Calu3 (cell line): ENCODE measurements at regions not wholly inside any gene's neighbourhood (a gene's known extent, or its start where the extent isn't known, plus 50 kb on each side); places are given as distances from the start of the nearest gene placed in this dataset.

Experiments used
- BruUV-seq: library from RNA; stranded (reverse); fragments of 400-500 nt; replicated peaks from 2 replicates; lab custom pipeline; 2021; lab: Mats Ljungman, UMichigan
- CTCF ChIA-PET: fragments of 300-600 bp; sonication (Branson Sonifier 250); formaldehyde crosslinking; loops from one replicate; lab custom pipeline; 2022; ENCODE audit warnings: antibody characterized with exemption; lab: Charles Lee
- DNase-seq: peaks from one replicate; pipeline ENCODE4 v3.0.0; 2022
- H3K27ac Mint-ChIP-seq: one replicate; pipeline ENCODE4 v1.8.0; 2022; ENCODE audit warnings: mixed read lengths; ENCODE audit not compliant: unreplicated experiment
- H3K27me3 Mint-ChIP-seq: one replicate; pipeline ENCODE4 v1.8.0; 2022; ENCODE audit warnings: mixed read lengths; ENCODE audit not compliant: unreplicated experiment
- H3K36me3 Mint-ChIP-seq: one replicate; pipeline ENCODE4 v1.8.0; 2022; ENCODE audit warnings: mild to moderate bottlenecking, moderate library complexity, mixed read lengths; ENCODE audit not compliant: insufficient read depth, unreplicated experiment
- H3K4me1 Mint-ChIP-seq: one replicate; pipeline ENCODE4 v1.8.0; 2022; ENCODE audit warnings: mild to moderate bottlenecking, low read depth, mixed read lengths; ENCODE audit not compliant: unreplicated experiment
- H3K4me3 Mint-ChIP-seq: one replicate; pipeline ENCODE4 v1.8.0; 2022; ENCODE audit warnings: mild to moderate bottlenecking, low read depth, moderate library complexity, mixed read lengths; ENCODE audit not compliant: unreplicated experiment
- H3K9me3 Mint-ChIP-seq: one replicate; pipeline ENCODE4 v1.8.0; 2022; ENCODE audit warnings: low read depth, mixed read lengths; ENCODE audit not compliant: unreplicated experiment
- CTCF ChIP-seq: fragments of 200-600 bp; IDR thresholded peaks from one replicate; pipeline ENCODE4 v1.8.0; 2022; ENCODE audit warnings: antibody characterized with exemption; ENCODE audit not compliant: unreplicated experiment
- intact Hi-C: fragments of 100-400 bp; cut with micrococcal nuclease; formaldehyde crosslinking; loops from one replicate; pipeline ENCODE4 v1.10.0; 2022; ENCODE audit not compliant: unreplicated experiment

- Mint-ChIP-seq H3K27me3 (peaks cover 12% of the 10 kb centered on the region), H3K4me1 (no peaks in the 10 kb centered on the region), H3K4me3 (no peak overlapping the region), H3K27ac (no peak overlapping the region), H3K36me3 (no peaks in the 10 kb centered on the region), H3K9me3 (peaks cover 3% of the 10 kb centered on the region)
- BruUV-seq: no TSS peak
- no peak for TF ChIP-seq CTCF
- DNase-seq: no peak
- intact Hi-C loops: no loop called here
- CTCF ChIA-PET: interaction anchor here (0.6 to 1.3 kb wide), 2 partner anchors 21 to 369 kb away, joined by 3 to 9 read pairs; no protein-coding TSS in a partner anchor
Measured at GRCh38 chr1:208803011-208803811, 559.0 kb upstream of the PLXNA2 start.

- no peaks in the 10 kb centered on the region for H3K4me1 Mint-ChIP-seq
- intact Hi-C loops: no loop called here
- H3K27me3 Mint-ChIP-seq: no peaks in the 10 kb centered on the region
- H3K9me3 Mint-ChIP-seq: peaks cover 12% of the 10 kb centered on the region
- H3K27ac Mint-ChIP-seq: no peak overlapping the region
- H3K36me3 Mint-ChIP-seq: no peaks in the 10 kb centered on the region
- BruUV-seq: no TSS peak
- CTCF ChIA-PET: no interaction called here
- DNase-seq: no peak
- H3K4me3 Mint-ChIP-seq: no peak overlapping the region
- TF ChIP-seq CTCF: no peak
Measured at GRCh38 chr1:208807446-208808127, 563.4 kb upstream of the PLXNA2 start.

DNA sequence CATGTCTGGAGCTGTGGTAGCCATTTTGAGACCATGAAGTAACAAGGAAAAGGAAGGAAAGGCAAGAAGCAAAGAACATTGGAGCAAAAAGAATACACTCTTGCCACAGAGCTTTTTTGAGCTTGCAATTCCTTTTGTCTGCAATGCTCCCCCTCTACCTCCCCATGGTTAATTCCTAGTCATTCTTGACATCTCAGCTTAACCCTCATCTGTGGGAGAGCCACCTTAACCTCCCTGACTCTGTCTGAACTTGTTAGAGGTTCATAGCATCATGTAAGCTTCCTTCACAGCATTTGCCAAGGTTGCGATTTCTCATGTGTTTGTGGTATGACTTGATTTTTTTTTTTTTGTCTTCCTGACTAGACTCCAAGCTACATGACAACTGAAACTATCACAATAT, 564.1 kb upstream of the PLXNA2 start:
- Mint-ChIP-seq H3K4me1 (no peaks in the 10 kb centered on the region), H3K9me3 (peaks cover 12% of the 10 kb centered on the region), H3K27ac (no peak overlapping the region), H3K27me3 (no peaks in the 10 kb centered on the region), H3K36me3 (no peaks in the 10 kb centered on the region), H3K4me3 (no peak overlapping the region)
- intact Hi-C loops: no loop called here
- CTCF ChIA-PET: no interaction called here
- TF ChIP-seq CTCF: no peak
- DNase-seq: no peak
- no TSS peak for BruUV-seq

- no TSS peak for BruUV-seq
- Mint-ChIP-seq H3K27me3 (no peaks in the 10 kb centered on the region), H3K9me3 (peaks cover 14% of the 10 kb centered on the region), H3K36me3 (no peaks in the 10 kb centered on the region), H3K4me3 (no peak overlapping the region), H3K27ac (no peak overlapping the region), H3K4me1 (no peaks in the 10 kb centered on the region)
- no peak for DNase-seq
- intact Hi-C loops: no loop called here
- no peak for TF ChIP-seq CTCF
- CTCF ChIA-PET: no interaction called here
Measured at GRCh38 chr1:208809876-208810275, 565.7 kb upstream of the PLXNA2 start.
